Activated CD8-positive, alpha-beta memory T cell treated with anti-CD3 and anti-CD28 coated beads for 24 hours (primary cell): ENCODE measurements at regions not wholly inside any gene's neighbourhood (a gene's known extent, or its start where the extent isn't known, plus 50 kb on each side); places are given as distances from the start of the nearest gene placed in this dataset.
"Not testable (repeated sequence)": the region's sequence is repeated elsewhere in the genome, so short reads cannot be mapped to it uniquely, and the experiment has no call there.

Source experiments
- DNase-seq: peaks from one replicate; pipeline ENCODE4 v3.0.0-alpha.2; 2020

DNA sequence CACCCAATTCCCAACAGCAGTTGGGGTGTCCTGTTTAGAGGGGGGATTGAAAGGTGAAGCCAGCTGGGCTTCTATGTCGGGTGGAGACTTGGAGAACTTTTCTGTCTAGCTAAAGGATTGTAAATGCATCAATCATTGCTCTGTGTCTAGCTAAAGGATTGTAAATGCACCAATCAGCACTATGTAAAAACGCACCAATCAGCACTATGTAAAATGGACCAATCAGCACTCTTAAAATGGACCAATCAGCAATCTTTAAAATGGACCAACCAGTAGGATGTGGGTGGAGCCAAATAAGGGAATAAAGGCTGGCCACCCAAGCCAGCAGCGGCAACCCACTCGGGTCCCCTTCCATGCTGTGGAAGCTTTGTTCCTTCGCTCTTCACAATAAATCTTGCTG is 1518.6 kb upstream of the RAG2 start:
- DNase-seq: not testable (repeated sequence)

DNA sequence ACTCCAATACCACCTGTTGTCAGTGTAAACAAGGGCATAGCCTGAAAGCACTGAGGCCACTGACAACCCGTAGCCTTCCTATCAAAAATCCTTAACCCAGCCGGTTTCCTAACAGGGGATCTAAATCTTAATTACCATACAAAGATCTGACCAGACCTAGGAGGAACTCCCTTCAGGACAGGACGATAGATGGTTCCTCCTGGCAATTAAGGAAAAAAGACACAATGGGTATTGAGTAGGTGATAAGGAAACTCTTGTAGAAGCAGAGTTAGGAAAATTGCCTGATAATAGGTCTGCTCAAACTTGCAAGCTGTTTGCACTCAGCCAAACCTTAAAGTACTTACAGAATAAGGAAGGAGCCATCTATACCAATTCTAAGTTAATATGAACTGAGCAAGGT is 1517.3 kb upstream of the RAG2 start:
- DNase-seq: not testable (repeated sequence)

DNA sequence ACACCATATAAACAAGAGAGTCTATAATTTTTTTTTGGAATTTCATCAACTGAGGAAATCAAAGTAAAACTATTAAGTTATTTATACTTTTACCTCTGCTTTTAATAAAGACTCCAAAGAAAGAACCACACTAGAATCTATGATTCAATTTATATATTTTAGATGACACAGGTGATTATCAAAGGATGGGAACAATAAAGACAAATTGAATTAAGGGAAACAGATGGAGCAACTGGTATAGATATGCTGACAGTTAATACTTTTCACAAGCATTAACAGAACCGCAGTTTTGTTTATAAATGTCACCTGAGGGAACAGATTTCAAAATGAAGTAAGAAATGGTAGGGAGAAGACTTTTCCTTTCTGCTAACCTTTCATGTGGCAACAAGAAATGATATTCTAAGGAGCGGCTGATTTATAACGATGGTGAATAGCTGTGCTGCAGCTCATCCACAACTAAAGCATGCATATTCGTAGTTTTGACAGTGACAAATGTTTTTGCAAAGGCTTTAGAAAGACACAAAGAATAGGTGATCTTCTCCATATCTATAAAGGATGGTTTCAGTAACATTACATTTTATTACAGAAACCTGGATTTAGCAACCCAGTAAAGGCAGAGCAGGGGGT is 1502.9 kb upstream of the RAG2 start:
- DNase-seq: no peak

DNA sequence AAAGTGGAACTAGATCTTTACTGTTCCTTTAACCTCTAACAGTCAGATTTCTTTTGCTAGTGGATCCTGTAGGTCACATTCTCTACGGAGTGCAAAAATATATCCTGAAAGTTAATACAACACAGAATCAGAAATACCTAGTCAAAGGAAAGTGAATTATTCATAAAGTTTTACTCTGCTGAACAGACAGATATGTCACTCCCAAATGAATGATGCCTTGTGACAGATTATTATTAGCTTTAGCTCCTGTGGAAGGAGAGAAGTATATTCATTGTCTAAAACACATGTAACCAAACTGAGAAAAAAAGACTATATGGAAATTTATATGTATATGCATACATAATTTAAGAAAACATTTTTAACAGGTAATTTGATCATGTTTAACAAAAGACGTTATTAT is 1497.2 kb upstream of the RAG2 start:
- no peak for DNase-seq

DNA sequence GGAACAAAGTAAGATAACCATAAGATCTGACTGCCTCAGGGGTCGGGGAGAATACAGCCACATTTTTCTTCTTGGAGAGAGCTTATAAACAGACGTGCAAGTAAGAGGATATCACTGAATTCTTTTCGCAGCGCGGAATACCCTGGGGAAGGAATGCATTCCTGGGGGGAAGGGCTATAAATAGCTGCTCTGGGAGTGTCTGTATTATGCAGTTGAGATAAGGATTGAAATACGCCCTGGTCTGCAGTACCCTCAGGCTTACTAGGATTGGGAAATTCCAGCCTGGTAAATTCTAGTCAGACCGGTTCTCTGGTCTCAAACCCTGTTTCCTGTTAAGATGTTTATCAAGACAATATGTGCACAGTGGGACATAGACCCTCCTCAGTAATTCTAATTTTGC is 1491.7 kb upstream of the RAG2 start:
- DNase-seq: no peak

DNA sequence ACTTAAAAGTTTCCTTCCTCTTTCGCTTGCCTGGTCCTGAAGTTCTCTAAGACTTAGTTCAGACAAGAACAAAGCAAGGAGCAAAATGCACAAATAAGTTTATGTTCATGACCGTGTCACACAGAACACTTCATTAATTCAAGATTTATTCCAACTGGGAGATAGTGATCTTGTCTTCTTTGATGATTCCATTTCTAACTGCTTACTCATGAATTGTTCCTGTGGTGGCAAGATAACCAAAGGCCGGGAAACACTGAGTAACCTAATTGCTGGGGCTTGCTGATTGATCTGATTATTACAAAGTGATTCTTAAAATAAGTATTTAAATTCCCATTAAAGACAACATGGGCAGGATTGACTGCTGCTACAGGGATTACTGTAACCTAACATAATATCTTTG is 1462.9 kb upstream of the RAG2 start:
- no peak for DNase-seq

DNA sequence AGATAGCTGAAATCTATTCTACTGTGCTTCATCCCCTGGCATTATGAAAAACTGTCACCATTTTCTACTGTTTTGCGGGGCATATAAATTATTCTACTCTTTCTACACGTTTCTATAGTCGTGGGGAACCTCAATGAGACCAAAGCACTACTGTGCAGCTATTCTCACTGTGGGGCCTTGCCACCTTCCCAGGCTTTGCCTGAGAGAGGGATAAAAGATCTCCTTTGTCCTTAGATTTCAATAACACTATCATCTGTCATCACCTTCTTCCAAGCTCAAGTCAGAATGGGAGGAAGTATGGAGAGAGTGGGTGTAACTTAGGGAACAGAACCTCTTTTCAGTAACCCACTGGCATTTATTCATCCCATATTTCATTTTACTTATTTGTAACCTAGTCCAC is 1462.1 kb upstream of the RAG2 start:
- DNase-seq: no peak

DNA sequence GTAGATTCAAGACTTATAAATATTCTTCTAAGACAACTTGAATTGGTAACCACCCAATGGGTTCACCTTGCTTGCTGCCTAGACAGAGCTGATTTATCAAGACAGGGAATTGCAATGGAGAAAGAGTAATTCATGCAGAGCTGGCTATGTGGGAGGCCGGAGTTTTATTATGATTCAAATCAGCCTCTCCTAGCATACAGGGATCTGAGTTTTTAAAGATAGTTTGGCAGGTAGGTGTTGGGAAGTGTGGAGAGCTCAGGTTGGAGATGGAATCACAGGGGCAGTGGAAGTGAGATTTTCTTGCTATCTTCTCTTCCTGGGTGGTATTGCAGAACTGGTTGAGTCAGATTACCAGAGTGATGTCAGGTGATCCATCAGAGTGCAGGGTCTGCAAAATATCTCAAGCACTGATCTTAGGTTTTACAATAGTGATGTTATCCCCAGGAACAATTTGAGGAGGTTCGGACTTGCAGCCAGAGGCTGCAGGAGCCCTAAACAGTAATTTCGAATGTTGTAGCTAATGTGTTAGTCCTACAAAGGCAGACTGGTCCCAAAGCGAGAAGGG is 1448.6 kb upstream of the RAG2 start:
- DNase-seq: no peak

DNA sequence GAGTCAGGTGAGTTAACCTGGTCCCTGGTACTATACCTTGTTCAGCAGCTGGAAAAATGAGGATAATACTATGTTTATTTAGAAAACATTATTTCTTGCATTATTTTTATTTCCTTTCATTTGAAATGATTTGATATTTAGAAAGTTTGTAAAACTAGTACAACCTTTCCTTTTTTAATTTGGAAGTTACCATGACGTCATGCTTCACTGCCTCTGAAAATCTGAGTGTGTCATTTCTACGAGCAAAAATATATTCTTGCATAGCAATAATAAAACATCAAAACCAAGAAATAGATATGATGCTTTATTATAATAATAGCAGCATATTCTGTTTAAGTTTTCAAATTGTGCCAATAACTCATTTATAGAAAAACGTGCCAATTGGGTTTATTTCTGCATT is 1445.0 kb upstream of the RAG2 start:
- no peak for DNase-seq

DNA sequence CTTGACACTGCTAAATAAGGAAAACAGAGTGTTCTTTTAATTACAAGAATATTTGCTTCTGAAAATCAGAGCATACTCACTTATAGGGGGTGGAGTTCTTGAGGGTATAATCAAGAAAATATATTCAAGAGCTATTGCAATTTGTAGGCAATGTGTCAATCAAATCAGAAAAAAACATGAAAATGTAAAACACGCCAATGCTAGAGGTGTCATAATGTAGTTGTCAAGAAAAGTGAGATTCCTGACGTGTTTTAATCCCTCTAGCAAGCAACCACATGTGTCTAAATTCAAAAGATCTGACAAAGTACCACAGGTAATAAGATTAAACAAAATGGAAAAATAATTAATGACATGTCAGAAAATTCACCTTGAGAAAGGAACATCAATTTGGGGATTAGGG is 1440.7 kb upstream of the RAG2 start:
- no peak for DNase-seq

DNA sequence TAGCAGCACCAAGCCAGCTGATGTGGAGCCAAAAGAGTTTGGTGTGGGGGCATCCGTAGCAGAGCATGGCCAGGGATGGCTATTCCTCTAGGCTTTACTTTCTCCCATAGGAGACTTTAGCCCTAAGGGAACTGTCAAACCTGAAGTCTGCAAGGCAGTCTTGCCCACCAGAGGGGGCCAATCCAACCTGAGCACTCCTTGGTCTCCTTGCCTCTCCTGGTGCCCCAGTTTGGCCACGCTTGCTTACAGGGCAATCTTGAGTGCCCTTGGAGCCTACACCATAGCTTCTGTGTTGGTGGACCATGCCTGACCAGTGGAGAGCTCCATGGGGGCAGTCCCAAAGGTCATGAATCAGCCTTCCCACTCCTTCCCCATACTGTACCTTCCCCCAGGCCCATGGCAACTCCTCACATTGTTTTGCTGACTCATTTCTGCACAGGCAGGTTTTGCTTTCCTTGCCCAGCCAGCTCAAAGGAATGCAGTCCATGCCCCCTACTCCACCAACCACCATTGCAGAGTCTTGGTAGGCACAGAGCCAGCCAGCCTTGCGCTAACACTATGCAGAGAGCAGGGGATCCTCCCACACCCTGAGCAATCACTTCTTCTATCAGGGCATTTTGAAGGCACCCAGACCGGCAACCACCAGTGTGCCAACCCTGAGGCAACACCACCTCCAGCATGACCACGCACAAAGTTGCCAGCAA is 1421.2 kb upstream of the RAG2 start:
- no peak for DNase-seq

DNA sequence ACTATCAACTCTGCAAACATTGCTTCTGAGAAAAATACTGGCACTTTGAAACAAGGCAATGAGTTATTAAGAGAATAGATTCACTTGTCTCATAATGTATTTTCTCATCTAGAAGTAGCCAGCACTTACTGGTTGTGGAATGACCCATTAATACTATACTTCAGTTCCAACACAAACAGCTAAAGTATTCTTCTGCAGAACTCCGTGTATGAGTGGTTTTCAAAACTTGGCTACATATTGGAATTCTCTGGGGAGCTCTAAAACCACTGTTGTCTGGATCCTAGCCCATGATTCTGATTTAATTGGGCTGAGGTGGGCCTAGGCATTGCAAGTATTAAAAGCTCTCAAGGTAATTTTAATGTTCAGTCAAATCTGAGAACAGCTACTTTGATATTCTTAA is 1416.4 kb upstream of the RAG2 start:
- DNase-seq: no peak

DNA sequence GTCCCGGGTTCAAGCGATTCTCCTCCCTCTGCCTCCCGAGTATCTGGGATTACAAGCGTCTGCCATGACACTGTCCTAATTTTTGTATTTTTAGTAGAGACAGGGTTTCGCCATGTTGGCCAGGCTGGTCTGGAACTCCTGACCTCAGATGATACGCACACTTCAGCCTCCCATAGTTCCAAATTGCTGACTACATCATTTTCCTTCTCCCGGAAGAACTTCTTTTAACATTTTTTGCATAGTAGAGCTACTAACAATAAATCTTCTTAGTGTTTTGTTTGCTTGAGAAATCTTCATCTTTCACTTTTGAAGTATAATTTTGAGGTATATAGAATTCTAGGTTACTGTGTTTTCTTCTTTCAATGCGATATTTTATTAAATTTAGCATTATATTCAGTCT is 1415.1 kb upstream of the RAG2 start:
- no peak for DNase-seq

DNA sequence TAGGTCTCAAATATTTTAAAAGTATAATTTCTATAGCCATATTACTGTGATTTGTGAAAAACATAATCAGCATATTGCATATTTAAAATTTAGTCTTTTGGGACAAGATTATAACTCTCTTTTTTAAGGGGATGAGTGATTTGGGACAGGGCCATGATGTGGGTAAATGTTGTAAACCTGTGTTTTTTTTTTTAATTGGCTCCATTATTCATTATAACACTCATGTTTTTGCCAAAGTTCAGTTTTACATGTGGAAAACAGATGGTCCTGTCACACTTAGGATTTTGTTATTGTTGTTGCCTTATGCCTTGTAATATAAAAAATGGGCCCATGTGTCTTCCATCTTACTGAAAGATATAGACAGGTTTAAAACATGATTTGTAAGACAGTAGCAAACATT is 1413.5 kb upstream of the RAG2 start:
- no peak for DNase-seq

DNA sequence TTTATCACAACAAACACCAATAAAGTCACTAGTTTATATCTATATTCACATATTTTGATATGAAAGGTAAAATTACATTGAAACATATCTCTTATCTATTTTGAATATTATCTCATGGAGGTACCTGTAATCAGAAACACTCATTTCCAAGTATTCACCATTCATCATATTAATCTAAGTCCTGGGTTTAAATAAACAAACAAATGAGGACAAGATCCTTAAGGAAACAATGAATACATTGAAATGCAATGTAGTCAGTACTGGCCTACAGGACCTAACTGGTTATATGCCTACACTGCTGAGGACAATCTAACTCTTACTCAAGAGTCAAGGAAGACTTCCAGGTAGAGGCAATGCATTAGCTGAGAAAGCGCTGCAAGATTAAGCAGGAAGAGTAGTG is 1411.9 kb upstream of the RAG2 start:
- DNase-seq: no peak

DNA sequence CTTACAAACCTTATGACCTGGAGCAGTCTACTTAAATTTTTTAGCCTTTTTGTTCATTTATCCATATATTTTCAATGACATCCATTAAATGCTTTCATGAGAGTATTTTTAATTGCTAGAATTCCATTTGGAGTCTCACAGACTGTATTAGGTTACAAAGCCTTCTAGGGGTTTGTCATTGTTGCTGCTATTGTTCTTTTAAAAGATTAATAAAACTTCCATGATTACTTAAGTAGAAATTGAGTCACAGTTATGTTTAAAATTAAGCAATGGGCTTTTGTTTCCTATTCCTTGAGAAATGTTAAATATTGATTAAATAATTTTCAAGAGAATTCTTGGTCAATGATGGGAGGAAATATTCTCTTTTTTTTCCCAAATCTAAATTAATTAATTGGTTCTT is 1408.4 kb upstream of the RAG2 start:
- no peak for DNase-seq

DNA sequence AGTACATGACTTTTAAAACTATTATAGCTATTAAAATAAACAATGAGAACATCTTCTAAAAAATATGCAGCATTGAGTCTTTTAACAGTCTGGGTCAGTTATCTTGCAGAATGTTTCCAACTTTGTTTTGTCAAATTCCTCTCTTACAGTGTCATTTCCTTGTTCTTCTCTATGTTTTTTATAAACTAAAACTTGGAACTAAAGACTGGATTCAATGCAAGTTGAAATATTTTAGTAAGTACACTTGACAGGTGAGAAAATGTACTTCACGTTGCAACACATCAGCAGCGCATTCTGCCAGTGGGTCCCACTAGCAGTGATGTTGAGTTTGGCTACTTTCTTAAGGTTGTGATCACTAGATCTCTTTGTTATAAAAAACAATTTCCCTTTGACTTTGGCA is 1407.6 kb upstream of the RAG2 start:
- no peak for DNase-seq

DNA sequence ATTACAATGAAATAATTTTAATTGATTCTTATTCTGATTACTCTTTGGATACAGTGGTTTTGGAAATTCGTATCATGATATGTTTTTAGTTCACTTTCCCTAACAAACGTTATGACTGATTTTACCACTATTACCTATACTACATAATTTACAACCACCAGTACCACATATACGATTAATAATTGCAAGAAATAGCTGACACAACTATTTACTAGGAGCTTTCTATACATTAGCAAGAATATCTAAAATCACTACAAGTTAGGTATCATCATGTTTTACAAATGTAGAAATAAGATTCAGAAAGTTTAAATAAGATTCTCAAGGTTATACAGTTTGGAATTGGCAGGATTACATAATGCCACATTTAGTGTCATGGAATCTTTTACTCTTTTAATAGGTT is 1401.1 kb upstream of the RAG2 start:
- no peak for DNase-seq

DNA sequence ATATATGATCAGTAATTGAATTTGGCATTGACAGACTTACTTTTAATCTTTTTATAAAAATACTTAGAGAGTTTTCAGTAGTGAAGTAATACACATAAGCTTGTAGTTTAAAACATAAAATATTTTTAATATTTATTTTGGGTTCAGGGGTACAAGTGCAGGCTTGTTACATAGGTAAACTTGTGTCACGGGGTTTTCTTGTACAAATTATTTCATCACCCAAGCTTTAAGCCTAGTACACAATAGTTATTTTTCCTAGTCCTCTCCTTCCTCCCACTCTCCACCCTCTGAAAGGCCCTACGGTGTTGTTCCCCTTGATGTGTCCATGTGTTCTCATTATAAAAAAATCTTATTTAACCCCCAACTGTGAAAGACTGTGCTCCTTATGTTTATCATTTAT is 1397.8 kb upstream of the RAG2 start:
- no peak for DNase-seq

DNA sequence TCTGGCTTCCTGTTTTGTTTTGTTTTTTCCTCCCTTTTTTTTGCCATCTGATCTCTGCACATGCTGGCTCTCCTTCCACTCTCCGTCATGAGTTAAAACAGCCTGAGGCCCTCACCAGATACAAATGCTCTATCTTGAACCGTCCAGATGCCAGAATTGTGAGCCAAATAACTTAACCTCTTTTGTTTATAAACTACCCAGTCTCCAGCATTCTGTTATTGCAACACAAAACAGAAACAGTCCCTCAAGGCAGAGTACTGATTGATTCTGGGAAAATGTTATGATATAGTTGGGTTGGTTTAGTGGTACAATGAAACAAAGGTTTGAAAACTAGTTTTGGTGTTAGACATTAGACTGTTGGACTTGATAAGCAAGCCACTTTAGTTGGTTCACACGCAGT is 1390.0 kb upstream of the RAG2 start:
- DNase-seq: no peak

DNA sequence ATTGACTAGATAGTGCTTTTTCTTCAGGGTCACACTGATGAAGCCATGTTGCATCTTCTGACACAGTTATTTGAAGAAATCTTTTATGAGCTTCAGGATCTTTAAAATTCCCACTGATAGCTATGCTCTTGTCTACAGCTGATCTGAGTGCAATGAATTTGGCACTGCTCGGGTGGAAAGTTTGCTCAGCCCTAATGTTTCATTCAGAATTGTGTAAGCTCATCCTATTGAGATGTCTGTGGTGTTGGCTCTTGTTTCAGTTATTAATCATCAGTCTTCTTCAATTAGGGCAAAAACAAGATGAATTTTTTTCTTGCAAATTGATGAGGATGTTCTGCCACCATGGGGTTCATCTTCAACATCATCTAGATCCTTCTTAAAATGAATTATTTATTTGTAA is 1387.0 kb upstream of the RAG2 start:
- no peak for DNase-seq

DNA sequence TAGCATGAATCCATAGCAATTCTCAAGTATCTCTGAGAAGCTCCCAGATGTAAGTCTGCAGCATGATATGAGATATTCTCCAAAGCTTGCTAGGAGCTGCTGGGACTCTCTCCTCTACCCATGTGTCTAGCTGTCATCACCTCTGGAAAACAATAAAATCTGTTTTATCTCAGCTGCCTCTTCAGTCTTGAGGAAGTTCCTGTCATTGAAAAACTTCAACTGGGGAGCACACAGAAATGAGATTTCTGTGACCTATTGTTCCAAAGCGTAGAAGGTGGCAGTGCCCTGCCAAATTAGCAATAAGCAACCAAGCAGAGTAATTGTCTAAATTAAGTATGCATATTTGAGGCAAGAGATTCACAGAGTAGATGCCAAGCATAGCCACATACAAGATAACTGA is 1380.6 kb upstream of the RAG2 start:
- no peak for DNase-seq

DNA sequence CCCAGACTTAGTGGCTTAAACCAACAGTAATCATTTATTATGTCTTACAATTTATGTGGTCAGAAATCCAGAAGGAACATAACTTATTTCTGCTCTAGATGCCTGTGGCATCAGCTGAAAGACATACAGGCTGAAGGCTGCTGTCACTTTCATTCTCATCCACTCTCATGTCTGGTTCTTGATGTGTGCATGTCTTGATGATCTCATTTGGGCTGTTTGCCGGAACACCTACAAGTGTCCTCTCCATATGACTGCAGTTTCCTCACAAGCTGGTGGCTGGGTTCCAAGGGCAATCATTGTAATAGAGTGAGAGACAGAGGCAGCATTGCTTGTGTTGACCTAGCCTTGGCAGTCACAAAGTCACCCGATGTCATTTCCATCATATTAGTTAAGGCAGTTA is 1375.9 kb upstream of the RAG2 start:
- DNase-seq: no peak

DNA sequence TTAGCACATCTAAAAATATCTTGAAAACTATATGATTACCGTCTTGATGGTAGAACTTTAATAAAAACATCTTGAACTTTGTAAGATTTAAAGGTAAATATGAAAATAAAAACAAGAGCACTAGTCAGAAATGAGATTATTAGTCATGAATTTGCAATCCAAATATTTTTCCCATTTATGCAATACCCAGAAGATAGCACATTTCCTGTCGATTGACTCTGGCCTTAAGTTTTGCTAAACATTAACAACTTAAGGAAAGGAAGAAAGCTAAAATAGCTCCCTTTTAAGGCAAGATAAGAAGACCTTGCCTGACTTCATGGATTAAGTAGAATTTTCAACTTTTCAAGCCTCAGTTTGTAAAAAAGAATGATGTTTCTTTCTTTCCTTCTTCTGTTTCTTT is 1374.7 kb upstream of the RAG2 start:
- no peak for DNase-seq

DNA sequence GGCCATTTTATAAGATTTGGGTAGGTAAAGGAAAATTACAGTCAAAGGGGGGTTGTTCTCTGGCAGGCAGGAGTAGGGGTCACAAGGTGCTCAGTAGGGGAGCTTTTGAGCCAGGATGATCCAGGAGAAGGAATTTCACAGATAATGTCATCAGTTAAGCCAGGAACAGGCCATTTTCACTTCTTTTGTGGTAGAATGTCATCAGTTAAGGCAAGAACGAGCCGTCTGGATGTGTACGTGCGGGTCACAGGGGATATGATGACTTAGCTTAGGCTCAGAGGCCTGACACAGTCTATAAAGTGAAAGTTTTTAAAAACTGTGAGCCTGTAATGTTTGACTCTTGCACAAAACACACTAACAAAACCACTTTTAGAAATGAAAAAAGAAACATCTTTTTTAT is 1371.3 kb upstream of the RAG2 start:
- DNase-seq: not testable (repeated sequence)
